Activated CD4-positive, alpha-beta T cell treated with anti-CD3 and anti-CD28 coated beads for 24 hours (primary cell): ENCODE measurements at regions not wholly inside any gene's neighbourhood (a gene's known extent, or its start where the extent isn't known, plus 50 kb on each side); places are given as distances from the start of the nearest gene placed in this dataset.

Experiments
- DNase-seq, 2 donors: peaks; one replicate each; pipeline ENCODE4 v3.0.0-alpha.2; 2020; ENCODE audit warnings: low read depth in 2 of 2

DNA sequence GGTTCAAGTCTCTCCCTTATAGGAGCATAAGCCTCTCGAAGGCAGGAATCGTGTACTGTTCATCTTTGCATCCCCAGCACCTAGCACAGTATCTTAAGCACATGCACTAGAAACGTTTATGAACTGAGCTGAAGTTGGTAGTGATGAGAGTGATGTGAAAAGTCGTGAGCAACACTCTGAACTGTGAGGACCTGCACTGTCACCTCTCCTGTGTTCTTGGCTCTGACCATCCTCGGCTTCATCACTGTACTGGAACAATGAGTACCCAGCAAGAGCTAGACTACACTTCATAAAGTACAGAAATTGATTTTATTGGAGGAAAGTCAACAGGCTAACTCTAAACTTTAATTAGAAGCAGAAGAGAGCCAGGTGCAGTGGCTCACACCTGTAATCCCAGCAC lies 473.6 kb downstream of the BCAT1 start:
- DNase-seq: no peak

DNA sequence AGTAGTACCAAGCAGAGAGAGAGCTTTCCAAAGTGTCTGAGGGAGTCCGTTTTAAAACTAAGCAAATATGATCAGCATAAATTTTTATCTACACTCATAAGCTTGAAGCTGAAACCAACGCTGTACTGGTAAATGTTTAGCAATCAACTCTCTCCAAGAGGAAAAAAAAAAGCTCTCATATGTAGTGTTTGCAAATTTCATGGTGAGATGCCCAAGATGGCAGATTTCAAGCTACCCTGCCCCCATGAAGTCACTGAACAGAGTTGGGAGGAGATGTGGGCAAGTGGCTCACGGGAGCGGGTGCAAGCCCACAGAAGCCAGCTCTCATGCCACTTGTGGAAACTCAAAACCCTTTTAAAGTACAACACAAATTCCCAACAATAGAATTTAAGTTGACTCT lies 475.8 kb downstream of the BCAT1 start:
- DNase-seq: no peak

GRCh38 chr12:24470050-24470449 lies 478.9 kb downstream of the BCAT1 start:
- no peak for DNase-seq

- no peak for DNase-seq
These were observed 479.8 kb downstream of the BCAT1 start for GRCh38 chr12:24469089-24469488.

GRCh38 chr12:24467226-24467625 lies 481.7 kb downstream of the BCAT1 start:
- DNase-seq: no peak

GRCh38 chr12:24463375-24463774 lies 485.5 kb downstream of the BCAT1 start:
- no peak for DNase-seq

DNA sequence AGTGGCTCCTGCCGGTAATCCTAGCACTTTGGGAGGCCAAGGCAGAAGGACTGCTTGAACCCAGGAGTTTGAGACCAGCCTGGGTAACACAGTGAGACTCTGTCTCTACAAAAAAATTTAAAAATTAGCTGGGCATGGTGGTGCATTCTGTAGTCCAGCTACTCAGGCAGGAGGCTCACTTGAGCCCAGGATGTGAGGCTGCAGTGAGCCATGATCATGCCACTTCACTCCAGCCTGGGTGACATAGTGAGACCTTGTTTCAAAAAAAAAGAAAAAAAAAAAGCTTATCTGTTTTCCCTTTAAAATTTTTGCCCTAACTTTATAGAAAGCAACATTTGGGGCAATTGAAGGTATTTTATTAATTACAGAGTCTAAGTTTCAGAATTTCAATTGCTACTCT lies 486.0 kb downstream of the BCAT1 start:
- no peak for DNase-seq

DNA sequence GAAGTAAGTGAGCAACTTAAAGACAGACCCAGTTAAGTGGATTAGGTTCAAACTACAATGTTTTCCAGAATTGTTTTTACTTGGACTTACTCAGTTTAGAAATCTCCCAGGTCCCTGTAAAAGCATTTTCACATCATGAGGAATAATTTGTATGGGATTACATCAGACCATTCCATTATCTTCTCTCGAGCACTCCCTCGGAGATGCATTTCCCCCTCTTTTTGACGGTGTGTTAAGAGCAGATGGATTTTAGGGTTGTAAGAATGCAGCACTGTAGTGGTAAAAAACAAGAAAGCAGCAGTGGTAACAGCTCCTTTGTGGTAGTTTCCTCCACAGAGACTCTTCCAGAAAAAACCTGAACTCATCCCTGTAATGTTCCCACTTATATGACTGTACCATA lies 488.4 kb downstream of the BCAT1 start:
- DNase-seq: no peak

DNA sequence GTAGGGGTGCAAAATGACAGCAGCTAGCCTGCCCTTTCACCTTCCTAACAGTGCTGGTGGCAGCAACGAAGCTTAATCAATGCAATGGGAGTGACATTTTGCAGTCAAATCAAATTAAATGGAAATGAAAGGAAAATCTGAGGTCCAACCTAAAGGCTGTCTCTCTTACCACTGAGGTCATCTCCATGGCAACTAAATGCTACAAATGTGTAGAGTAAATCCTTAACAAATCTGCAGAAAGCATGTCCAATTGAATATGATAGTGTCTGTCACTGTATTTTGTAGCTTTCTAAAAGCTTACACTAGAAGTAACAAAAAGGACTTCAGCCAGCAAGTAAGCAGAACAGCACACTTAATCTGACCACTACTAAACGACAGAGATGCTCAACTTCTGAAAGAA lies 488.8 kb downstream of the BCAT1 start:
- no peak for DNase-seq

- DNase-seq: no peak
These were observed 493.1 kb downstream of the BCAT1 start for GRCh38 chr12:24455811-24456210.

GRCh38 chr12:24447678-24448077 lies 498.2 kb upstream of the SOX5 start:
- DNase-seq: no peak

DNA sequence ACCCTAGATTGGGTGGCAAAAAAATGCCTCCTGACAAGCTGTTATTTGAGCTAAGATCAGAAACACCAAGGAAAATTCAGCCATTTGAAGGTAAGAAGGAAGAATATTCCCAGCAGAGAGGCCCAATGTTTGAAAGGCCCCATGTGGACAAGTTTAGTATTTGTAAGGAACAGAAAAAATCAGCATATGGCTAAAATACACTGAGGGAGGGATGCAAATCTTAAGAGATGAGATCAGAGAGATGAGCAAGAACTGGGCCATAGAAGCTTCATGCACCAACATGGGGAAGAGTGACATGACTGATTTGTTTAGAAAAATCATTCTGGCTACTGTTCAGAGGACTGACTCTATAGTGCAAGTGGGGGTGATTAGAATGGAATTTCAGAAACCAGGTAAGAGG lies 496.8 kb upstream of the SOX5 start:
- no peak for DNase-seq

GRCh38 chr12:24444634-24445033 lies 495.2 kb upstream of the SOX5 start:
- no peak for DNase-seq

DNA sequence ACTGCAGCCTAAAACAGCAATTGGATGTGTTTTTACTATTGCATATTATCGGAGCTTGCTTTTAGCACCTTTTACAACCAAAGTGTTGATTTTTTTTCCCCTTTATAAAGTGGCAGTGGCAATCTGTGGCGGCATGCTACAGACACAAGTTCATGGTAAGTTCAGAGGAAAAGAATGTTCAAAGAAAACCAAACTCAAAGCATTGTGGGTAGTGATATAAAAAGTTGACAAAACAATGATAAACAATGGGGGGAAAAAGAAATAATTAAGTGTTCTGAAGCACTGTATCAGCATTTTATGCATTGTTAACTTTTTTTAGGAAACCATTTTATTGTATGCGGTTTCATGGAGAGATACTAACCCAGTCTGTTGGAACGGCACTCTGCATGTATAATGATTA lies 492.0 kb upstream of the SOX5 start:
- no peak for DNase-seq

DNA sequence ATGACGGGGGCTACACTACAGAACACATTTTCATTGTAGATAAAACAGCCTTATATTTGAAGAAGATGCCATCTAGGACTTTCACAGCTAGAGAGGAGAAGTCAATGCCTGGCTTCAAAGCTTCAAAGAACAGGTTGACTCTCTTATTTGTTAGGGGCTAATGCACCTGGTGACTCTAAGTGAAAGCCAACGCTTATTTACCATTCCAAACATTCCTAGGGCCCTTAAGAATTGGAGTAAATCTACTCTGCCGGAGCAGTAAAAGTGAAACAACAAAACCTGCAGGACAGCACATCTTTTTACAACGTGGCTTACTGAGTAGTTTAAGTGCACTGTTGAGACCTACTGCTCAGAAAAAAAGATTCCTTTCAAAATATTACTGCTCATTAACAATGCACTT lies 487.2 kb upstream of the SOX5 start:
- DNase-seq: no peak

GRCh38 chr12:24431872-24432271 lies 482.4 kb upstream of the SOX5 start:
- no peak for DNase-seq

- DNase-seq: no peak
These were observed 478.3 kb upstream of the SOX5 start for GRCh38 chr12:24427776-24428175.

DNA sequence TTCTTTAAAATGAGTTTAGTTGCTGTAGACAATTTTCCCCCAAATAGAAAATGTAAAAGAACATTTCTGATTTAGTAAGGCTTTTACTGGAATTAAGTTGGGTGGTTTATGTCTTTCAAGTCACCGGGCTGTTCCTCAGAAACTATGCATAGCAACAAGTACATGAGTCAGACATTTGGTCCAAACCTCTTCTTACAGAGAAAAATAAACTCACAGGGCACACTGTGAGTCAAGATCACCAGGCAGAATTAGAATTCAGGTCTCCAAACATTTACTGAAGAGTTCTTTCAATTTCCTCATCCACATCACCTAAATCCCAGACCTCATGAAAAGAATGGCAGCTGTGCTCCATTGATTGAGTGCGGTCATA lies 476.1 kb upstream of the SOX5 start:
- no peak for DNase-seq

DNA sequence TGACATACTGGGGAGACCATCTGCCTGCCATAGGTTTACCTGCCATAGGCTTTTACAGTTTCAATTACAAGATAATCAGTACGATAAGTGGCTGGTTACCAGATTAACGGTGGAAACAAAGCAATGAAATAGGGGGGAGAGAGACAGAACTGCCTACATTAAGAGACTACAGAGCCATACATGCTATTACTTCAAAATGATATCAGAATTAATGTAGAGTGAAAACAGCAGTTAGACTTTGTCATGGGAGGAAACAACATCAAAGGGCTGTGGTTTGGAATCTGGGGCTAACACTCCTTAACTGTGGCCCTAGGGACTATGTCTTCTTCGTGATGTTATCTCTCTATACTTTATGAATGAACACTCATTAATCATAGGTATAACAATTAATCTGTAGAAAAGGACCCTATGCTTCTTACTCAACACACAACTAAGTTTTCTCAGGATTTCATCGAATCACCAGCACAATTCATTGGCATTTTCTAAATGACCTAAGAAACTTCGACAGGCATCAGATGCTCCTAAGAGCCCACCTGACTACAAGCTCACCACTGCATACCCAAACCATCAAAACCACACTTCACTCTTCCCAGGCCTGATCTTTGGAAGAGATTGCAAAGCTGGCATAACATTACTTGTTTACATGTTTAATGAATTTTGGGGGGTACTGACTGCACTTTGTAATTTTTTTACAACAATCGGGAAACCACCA lies 475.6 kb upstream of the SOX5 start:
- no peak for DNase-seq

DNA sequence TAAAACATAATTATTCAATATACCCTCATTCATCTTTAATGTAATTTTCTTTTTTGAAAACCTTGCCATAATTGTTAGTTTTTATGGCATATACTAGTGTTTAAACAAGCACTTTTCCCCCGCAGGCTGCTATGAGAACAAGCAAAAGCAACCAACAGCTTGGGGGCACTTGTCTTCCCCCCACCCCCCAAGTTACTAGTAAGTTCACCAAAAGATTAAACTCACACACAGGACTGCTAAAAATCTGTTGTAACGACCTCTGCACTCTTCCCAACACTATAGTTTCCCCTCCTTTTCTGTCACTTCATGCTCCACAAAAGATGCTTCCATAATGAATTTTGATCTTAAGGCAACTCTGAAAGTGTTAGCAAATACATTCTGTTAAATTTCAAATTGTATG lies 474.9 kb upstream of the SOX5 start:
- no peak for DNase-seq

DNA sequence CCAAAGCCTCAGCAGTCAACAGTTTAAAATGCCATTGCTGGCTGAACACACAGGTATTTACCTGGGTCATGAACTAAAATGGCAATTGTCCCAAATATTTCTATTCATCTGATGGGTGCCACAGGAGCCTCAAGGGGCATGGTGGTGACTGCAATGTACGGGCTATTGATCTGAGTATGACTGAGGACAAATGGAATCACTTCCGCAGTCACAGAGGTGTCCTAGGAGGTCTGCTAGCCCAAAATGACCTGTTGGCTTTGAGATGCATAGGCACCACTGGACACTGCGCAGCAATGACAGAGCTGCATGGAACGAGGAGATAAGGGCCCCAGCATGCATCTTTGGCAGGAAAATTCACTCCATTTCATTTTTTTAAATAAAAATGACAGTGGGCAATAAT lies 474.1 kb upstream of the SOX5 start:
- no peak for DNase-seq

- no peak for DNase-seq
These were observed 472.3 kb upstream of the SOX5 start for GRCh38 chr12:24421759-24422158.

- no peak for DNase-seq
These were observed 468.7 kb upstream of the SOX5 start for GRCh38 chr12:24418157-24418556.

GRCh38 chr12:24416423-24417109 lies 467.1 kb upstream of the SOX5 start:
- DNase-seq: no peak
